WERI-Rb-1 (cell line): ENCODE measurements at regions not wholly inside any gene's neighbourhood (a gene's known extent, or its start where the extent isn't known, plus 50 kb on each side); places are given as distances from the start of the nearest gene placed in this dataset.

Experiments
- DNase-seq: peaks from one replicate; pipeline ENCODE4 v3.0.0-alpha.2; 2020
- H3K27ac ChIP-seq: fragments of 250-450 bp; sonication (Bioruptor Pico); 2 replicates; pipeline ENCODE4 v1.5.1; 2020; ENCODE audit warnings: mild to moderate bottlenecking, moderate library complexity
- H3K27me3 ChIP-seq: fragments of 250-450 bp; sonication (Bioruptor Pico); 2 replicates; pipeline ENCODE4 v1.5.1; 2021; ENCODE audit warnings: mild to moderate bottlenecking, low read depth, moderate library complexity; ENCODE audit not compliant: insufficient read depth, severe bottlenecking
- H3K36me3 ChIP-seq: fragments of 250-450 bp; sonication (Bioruptor Pico); 2 replicates; pipeline ENCODE4 v1.5.1; 2020; ENCODE audit warnings: mild to moderate bottlenecking, moderate library complexity
- H3K4me3 ChIP-seq: 2 replicates; pipeline ENCODE4 v1.5.1; 2011; ENCODE audit warnings: low read depth, mild to moderate bottlenecking, control low read depth, low read length
- H3K9me3 ChIP-seq: fragments of 250-450 bp; sonication (Bioruptor Pico); 2 replicates; pipeline ENCODE4 v1.5.1; 2021; ENCODE audit warnings: mild to moderate bottlenecking, moderate library complexity; ENCODE audit not compliant: severe bottlenecking
- CTCF ChIP-seq: IDR thresholded peaks from 2 replicates; pipeline ENCODE4 v1.5.1; 2011; ENCODE audit warnings: low read depth, mild to moderate bottlenecking, control low read depth, inconsistent platforms, low read length

GRCh38 chr2:150609831-150610582, 122.5 kb upstream of the RND3 start:
- Histone ChIP-seq H3K27me3 (no peaks in the 10 kb centered on the region), H3K36me3 (no peaks in the 10 kb centered on the region), H3K27ac (no peak overlapping the region), H3K4me3 (no peak overlapping the region), H3K9me3 (no peaks in the 10 kb centered on the region)
- no peak for DNase-seq
- TF ChIP-seq CTCF: no peak

GRCh38 chr2:150608341-150608740, 120.9 kb upstream of the RND3 start:
- no peaks in the 10 kb centered on the region for H3K36me3 ChIP-seq
- no peaks in the 10 kb centered on the region for H3K27me3 ChIP-seq
- no peak overlapping the region for H3K4me3 ChIP-seq
- no peaks in the 10 kb centered on the region for H3K9me3 ChIP-seq
- DNase-seq: no peak
- TF ChIP-seq CTCF: no peak
- no peak overlapping the region for H3K27ac ChIP-seq

- no peak for TF ChIP-seq CTCF
- H3K27ac ChIP-seq: no peak overlapping the region
- no peaks in the 10 kb centered on the region for H3K27me3 ChIP-seq
- no peaks in the 10 kb centered on the region for H3K9me3 ChIP-seq
- no peak overlapping the region for H3K4me3 ChIP-seq
- no peak for DNase-seq
- H3K36me3 ChIP-seq: no peaks in the 10 kb centered on the region
Measured at GRCh38 chr2:150607390-150607811, 119.9 kb upstream of the RND3 start.

- Histone ChIP-seq H3K9me3 (no peaks in the 10 kb centered on the region), H3K4me3 (no peak overlapping the region), H3K27ac (no peak overlapping the region), H3K27me3 (no peaks in the 10 kb centered on the region), H3K36me3 (no peaks in the 10 kb centered on the region)
- no peak for TF ChIP-seq CTCF
- DNase-seq: no peak
Measured at GRCh38 chr2:150606380-150607060, 119.1 kb upstream of the RND3 start.

DNA sequence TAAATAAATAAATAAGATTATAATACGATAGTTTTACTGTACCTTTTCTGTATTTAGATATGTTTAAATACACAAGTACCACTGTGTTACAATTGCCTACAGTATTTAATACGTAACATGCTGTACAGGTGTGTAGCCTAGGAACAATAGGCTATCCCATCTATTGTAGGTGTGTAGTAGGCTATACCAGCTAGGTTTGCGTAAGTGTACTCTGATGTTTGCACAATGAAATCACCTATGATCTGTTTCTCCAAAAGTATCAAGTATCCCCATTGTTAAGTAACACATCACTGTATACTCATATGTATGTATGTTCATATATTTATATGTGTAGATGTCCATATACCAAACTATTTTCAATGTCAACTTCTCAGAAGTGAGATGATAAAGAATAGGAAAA, 118.2 kb upstream of the RND3 start:
- no peaks in the 10 kb centered on the region for H3K27me3 ChIP-seq
- H3K36me3 ChIP-seq: no peaks in the 10 kb centered on the region
- no peak overlapping the region for H3K4me3 ChIP-seq
- no peaks in the 10 kb centered on the region for H3K9me3 ChIP-seq
- TF ChIP-seq CTCF: no peak
- H3K27ac ChIP-seq: no peak overlapping the region
- DNase-seq: no peak
